ENCODE measurements at regions not wholly inside any gene's neighbourhood (a gene's known extent, or its start where the extent isn't known, plus 50 kb on each side); places are given as distances from the start of the nearest gene placed in this dataset.

GRCh38 chr3:168575750-168576149 is 480.0 kb upstream of the GOLIM4 start:
- TF ChIP-seq CTCF (IDR thresholded peaks at IDR 0.05; ENCODE audit: insufficient read depth, low read length, poor library complexity, severe bottlenecking) (no peak), EZH2phosphoT487 (conservative IDR thresholded peaks at IDR 0.05; ENCODE audit: low read length) (no peak)
